Mesothelial cell of epicardium (in vitro differentiated cells): ENCODE measurements at regions not wholly inside any gene's neighbourhood (a gene's known extent, or its start where the extent isn't known, plus 50 kb on each side); places are given as distances from the start of the nearest gene placed in this dataset.

Experiments
- DNase-seq, 2 experiments: peaks; one replicate each; pipeline ENCODE4 v3.0.0; 2021; ENCODE audit warnings: low spot score in 2 of 2; ENCODE audit not compliant: unreplicated experiment in 2 of 2
- H3K27ac Mint-ChIP-seq: 2 replicates; pipeline ENCODE4 v1.8.0; 2021; ENCODE audit warnings: mixed read lengths
- H3K27me3 Mint-ChIP-seq: 2 replicates; pipeline ENCODE4 v1.8.0; 2021; ENCODE audit warnings: low read depth, mixed read lengths
- H3K36me3 Mint-ChIP-seq: 2 replicates; pipeline ENCODE4 v1.8.0; 2021; ENCODE audit warnings: mixed read lengths
- H3K4me1 Mint-ChIP-seq: 2 replicates; pipeline ENCODE4 v1.8.0; 2021; ENCODE audit warnings: mixed read lengths
- H3K4me3 Mint-ChIP-seq: 2 replicates; pipeline ENCODE4 v1.8.0; 2021; ENCODE audit warnings: mild to moderate bottlenecking, moderate library complexity, mixed read lengths
- H3K9me3 Mint-ChIP-seq: 2 replicates; pipeline ENCODE4 v1.8.0; 2021; ENCODE audit warnings: mixed read lengths
- TF ChIP-seq, protein P1 (sequence below): fragments of 200-600 bp; sonication (generic); IDR thresholded peaks from one replicate; pipeline ENCODE4 v1.5.0; 2021; ENCODE audit warnings: antibody characterized with exemption; ENCODE audit not compliant: unreplicated experiment

DNA sequence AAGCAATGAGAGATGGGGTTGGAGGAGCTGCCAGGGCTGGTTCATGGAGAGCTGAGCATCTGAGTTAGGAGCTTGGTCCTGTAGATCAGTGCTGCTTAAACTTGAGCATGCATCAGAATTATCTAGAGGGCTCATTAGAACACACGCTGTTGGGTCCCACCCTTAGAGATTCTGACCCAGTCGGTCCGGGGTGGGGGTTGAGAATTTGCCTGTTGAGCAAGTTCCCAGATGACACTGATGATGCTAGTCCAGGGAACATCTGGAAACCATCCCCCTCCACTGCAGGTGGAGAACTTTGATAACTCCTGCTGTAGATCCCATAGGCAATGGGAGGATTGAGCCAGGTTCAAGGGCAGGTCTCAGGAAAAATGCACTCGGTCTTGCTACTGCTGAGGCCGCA, 158.0 kb upstream of the KLF4 start:
- Mint-ChIP-seq H3K36me3 (no peaks in the 10 kb centered on the region), H3K4me1 (no peaks in the 10 kb centered on the region), H3K27me3 (peaks cover 9% of the 10 kb centered on the region), H3K27ac (no peak overlapping the region), H3K4me3 (no peak overlapping the region), H3K9me3 (no peaks in the 10 kb centered on the region)
- TF ChIP-seq, protein P1, sequence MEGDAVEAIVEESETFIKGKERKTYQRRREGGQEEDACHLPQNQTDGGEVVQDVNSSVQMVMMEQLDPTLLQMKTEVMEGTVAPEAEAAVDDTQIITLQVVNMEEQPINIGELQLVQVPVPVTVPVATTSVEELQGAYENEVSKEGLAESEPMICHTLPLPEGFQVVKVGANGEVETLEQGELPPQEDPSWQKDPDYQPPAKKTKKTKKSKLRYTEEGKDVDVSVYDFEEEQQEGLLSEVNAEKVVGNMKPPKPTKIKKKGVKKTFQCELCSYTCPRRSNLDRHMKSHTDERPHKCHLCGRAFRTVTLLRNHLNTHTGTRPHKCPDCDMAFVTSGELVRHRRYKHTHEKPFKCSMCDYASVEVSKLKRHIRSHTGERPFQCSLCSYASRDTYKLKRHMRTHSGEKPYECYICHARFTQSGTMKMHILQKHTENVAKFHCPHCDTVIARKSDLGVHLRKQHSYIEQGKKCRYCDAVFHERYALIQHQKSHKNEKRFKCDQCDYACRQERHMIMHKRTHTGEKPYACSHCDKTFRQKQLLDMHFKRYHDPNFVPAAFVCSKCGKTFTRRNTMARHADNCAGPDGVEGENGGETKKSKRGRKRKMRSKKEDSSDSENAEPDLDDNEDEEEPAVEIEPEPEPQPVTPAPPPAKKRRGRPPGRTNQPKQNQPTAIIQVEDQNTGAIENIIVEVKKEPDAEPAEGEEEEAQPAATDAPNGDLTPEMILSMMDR: no peak
- DNase-seq: no peak

DNA sequence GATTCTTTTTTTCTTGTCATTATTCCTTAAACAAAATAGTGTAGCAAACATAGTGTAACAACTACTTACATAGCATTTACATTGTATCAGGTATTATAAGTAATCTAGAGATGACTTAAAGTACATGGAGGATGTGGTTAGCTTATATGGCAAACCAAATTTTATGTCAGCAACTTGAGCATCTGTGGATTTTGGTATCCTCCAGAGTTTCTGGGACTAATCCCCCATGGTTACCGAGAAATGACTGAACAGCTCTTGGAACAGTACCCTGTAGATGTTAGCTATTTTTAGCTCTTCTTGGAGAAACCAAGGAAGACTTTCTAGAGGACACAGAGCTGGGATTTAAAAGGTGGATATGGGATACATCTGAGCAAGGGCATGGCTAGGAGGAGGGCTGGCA, 157.6 kb upstream of the KLF4 start:
- TF ChIP-seq, protein P1: no peak
- H3K9me3 Mint-ChIP-seq: no peaks in the 10 kb centered on the region
- no peaks in the 10 kb centered on the region for H3K36me3 Mint-ChIP-seq
- no peak overlapping the region for H3K27ac Mint-ChIP-seq
- H3K27me3 Mint-ChIP-seq: peaks cover 7% of the 10 kb centered on the region
- no peak for DNase-seq
- H3K4me1 Mint-ChIP-seq: no peaks in the 10 kb centered on the region
- no peak overlapping the region for H3K4me3 Mint-ChIP-seq

DNA sequence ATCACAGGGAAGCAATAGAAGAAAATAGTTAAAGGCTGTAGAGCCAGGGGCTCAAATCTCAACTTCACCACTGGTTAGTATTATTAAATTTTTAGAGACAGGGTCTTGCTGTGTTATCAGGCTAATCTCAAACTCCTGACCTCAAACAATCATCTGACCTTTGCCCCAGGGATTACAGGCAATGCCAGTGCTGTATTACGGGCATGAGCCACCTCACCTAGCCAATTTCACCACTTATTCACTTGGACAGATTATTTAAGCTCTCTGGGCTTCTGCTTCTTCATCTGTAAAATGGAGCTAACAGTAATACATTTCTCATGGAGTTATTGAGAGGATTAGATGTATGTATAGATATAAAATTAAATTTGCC, 155.9 kb upstream of the KLF4 start:
- no peak overlapping the region for H3K4me3 Mint-ChIP-seq
- no peak for DNase-seq
- no peaks in the 10 kb centered on the region for H3K36me3 Mint-ChIP-seq
- peaks cover 7% of the 10 kb centered on the region for H3K27me3 Mint-ChIP-seq
- no peaks in the 10 kb centered on the region for H3K4me1 Mint-ChIP-seq
- TF ChIP-seq, protein P1: no peak
- no peaks in the 10 kb centered on the region for H3K9me3 Mint-ChIP-seq
- H3K27ac Mint-ChIP-seq: no peak overlapping the region

DNA sequence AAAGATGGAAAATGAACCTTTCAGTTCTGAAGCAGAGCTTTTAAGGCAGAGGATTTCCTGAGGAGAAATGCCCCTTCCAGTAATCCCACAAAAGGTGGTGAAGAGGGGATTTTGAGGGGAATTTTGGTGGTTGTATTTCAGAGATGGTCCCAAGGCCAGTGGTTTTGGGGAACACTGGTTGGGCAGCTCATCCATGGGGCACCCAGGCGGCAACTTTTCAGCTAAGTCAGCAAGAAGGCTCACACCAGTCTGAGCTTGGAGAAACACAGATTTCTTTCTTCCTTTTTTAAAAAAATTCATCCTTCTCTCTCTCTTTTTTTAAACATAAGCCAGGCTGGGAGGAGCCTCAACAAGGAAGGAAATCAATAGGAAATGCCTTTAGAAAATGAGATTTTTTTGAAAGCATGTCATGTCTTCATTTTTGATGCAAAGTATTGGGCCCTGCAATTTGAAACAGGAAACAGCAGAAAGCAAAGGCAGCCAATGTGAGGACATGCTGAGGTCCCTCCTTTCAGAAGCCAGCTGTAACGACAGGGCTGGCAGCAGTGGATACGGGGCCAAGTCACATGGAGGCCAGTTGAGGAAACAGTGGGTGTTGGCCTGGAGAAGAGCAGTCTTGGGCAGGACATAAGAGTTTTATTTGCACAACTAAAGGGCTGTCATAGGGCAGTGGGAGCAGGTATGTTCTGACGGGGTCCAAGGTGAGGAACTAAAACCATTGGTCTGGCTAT, 155.3 kb upstream of the KLF4 start:
- no peak overlapping the region for H3K4me3 Mint-ChIP-seq

DNA sequence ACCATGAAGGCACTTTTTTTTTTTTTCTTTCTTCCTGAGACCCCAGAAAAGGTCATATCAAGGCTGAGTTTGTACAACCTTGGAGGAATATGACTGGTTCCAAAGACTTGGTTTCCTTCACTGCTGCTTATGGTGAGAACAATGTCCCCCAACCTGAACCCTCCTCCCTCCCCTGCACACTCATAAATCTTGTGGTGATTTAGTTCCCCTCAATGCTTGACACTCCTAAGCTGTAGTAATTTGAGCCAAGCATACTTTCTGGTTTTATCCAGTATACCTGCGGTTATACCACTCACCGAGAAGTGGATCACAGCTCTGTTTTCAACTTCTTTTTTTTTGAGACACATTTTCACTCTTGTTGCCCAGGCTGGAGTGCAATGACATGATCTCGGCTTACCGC, 149.9 kb upstream of the KLF4 start:
- Mint-ChIP-seq H3K36me3 (no peaks in the 10 kb centered on the region), H3K27ac (peak overlapping the region; percentile 60), H3K4me3 (no peak overlapping the region), H3K27me3 (peaks cover 2% of the 10 kb centered on the region), H3K9me3 (no peaks in the 10 kb centered on the region), H3K4me1 (peaks cover 29% of the 10 kb centered on the region)
- no peak for DNase-seq
- TF ChIP-seq, protein P1: no peak

More for the DNA sequence above, 155.3 kb upstream of the KLF4 start:
- no peak overlapping the region for H3K27ac Mint-ChIP-seq
- TF ChIP-seq, protein P1: no peak
- no peaks in the 10 kb centered on the region for H3K36me3 Mint-ChIP-seq
- DNase-seq: no peak
- H3K4me1 Mint-ChIP-seq: peaks cover 2% of the 10 kb centered on the region
- no peaks in the 10 kb centered on the region for H3K9me3 Mint-ChIP-seq
- H3K27me3 Mint-ChIP-seq: peaks cover 6% of the 10 kb centered on the region
